HG03378 (cell line): ENCODE measurements at regions not wholly inside any gene's neighbourhood (a gene's known extent, or its start where the extent isn't known, plus 50 kb on each side); places are given as distances from the start of the nearest gene placed in this dataset.

Source experiments
- ATAC-seq: cut with Tn5 transposase; IDR thresholded peaks from one replicate; pipeline ENCODE4 v1.9.1; 2021; ENCODE audit warnings: mild to moderate bottlenecking, moderate library complexity; ENCODE audit not compliant: unreplicated experiment

DNA sequence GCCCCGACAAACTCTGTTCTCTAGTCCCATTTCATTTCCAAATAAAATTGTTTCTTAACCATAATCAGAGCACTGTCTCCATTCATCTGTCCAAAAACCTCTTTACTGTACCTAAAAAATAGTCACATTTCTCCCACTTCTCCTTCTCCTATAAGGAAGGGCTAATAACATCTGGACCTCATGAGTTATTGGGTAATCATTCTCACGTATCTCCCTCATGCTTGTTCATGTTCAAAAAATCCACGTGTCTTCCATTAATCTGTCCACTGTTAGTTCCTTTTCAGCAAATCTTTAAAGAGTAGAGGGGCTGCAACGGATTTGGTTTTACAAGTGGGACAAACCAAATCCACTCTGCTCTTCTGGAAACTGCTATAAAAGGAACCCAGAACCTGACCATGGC, 1418.8 kb downstream of the MRPL39 start:
- no peak for ATAC-seq

DNA sequence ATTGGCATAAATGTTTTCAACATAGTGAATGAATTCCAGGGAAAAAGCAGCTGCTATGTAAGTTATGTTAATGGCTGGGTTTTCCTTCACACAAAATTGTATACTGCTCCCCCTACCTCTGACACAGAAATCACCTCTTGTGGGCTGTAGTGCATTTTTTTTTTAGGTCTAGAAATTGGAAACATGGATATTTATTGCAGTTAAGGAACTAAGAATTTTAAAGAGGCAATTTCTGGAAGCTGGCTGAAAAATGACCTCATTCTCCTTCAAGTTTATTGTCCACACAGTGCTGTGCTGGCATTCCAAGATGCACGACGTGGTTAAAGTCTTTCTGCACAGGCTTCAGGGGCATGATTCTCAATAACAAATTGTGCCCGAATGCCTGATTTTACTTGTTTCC, 1424.2 kb downstream of the MRPL39 start:
- no peak for ATAC-seq

DNA sequence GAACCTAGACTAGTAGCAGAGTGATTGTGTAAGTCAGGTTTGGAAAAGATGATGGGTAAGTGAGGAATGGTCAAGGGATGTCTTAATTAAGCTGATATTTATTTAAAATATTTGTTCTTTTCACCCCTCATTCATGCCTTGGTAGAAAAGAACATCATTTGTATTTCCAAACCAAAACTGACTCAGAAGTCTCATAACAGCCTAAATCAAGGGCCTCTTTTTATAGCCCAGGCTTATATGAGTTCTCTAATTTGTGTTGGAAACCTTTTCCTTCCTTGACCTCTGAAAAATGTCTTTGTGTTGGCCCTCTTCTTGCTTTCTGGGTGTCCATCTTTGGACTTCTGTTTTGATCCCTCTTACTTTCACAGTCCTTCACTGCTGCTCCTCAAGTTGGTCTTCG, 1428.2 kb downstream of the MRPL39 start:
- ATAC-seq, result no peak

DNA sequence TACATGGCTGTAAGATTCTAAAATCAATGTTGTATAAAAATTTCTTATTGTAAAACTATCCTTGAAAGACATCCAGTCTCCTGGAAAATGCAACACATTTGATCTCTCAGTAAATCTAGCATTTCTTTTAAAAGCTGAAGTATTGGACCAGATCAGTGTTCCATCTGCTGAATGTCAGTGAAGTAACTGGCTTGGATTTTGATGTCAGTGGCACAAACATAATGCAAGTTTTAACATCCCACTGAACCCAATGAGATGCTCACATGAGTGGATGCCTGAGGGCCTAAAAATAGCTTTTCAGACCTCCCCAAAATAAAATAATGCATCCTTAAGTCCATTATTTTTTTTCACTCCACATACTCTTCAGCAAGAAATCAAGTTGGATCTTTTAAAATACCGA, 1432.2 kb downstream of the MRPL39 start:
- no peak for ATAC-seq

DNA sequence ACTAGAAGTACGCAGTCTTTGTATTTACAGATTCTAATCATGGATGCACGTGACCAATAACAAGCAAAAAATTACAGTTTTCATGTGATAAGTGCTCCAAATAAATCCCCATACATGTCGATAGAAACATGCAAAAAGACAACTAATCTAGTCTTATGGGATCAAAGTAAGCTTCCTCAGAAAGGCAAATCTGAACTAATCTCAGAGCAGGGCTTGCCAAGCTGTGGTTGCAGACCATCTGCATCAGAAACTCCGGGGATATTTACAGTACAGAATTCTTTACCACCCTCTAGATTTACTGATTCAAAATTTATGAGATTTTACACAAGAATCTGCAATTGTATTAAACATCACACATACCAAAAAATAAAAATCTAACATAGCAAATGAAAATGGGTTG, 1435.5 kb downstream of the MRPL39 start:
- ATAC-seq, result no peak

DNA sequence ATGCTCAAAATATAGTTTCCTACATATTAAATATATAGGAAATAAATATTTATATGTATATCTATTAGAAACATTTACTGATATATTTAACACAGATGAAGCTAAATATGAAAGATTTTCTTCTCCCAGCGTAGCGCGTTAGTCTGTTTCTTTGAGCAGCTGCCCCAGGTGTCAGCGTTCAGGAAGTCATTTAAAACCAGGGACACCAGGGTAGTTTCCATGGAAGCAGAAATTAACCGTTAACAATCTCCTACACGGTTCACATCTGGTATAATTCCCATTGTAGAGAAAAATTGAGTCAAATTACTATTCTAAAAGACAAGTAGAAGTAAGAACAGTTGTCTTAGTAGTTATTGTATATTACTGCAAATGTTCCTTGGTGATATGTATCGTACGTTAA, 1443.7 kb downstream of the MRPL39 start:
- no peak for ATAC-seq

DNA sequence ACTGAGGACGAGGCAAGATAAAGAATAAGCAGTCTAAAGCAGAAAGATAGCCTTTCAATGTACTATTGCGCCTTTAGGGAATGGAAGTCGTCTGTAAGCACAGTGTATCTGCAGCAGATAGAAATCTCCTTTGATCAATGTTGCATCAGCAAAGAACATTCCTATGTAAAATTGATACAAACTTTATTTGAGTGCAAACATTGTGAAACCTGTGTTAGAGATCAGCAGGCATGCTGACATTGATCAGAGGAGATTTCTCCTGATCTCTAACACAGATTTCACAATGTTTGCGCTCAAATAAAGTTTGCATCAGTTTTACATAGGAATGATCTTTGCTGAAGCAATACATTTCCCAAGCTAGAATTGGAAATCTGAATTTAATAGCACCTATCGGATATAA, 1446.8 kb downstream of the MRPL39 start:
- no peak for ATAC-seq

DNA sequence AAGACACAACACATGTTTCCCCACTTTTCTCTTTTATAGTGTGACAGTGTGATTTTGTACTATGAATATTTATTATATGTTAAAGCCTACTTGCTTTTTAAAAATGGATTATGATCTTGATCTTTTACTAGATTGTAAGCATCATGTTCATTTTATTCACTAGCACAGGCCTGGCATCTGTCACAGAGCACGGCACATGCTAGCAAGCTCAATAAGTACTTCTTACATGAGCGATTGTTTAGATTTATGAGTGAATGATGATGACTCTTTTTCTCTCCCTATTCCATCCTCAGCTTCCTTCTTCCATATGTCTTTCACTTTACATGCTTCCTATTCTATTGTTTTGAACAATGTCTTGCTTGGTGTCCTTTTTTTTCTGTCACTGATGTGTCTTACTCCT, 1454.1 kb downstream of the MRPL39 start:
- ATAC-seq, result no peak

DNA sequence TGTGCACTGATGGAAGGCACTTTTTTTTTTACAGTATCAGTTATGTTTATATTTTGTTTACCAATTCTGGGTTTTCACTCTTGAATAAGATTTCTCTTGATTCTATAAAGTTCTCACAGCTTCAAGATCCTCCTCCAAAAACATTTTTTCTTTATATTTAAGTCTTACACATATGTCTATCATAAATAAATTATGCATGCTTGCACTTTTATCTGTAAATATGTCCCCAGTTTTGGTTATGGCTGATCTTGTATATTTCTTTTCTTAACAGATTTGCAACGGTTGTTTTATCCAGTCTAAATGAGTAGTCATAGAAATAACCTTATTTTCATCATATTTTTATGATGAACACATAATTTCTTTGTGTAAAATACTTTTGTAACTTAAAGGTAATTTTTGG, 1456.5 kb downstream of the MRPL39 start:
- ATAC-seq, result no peak

DNA sequence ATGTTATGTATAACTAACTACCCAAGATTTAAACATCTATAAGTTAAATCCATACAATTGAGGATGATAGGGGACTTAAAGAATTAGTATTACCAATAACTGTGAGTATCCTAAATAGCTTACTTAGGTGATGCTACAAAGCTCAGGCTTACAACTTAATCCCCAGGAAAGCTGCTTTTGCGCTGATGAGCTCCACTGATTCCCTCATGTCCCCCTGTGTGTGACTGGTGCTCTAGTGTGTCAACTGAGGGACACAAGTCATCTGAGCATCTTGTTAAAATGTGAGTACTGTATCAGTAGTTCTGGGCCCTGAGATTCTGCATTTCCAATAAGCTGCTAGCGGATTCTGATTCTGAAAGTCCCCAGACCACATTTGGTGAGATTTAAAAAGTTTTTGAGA, 1458.8 kb downstream of the MRPL39 start:
- ATAC-seq, result no peak

DNA sequence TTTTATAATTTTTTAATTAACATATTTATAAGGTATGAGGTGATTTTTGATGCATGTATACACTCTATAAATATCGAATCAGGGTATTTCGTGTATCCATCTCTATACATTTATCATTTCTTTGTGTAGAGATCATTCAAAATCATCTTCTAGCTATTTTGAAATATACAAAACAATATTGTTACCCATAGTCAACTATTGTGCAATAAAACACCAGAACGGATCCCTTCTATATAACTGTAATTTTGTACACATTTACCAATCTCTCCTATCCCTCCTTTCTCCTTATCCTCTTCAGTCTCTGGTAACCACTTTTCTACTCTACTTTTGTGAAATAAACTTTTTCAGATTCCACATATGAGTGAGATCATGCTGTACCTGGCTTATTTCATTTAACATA, 1459.6 kb downstream of the MRPL39 start:
- ATAC-seq, result no peak

DNA sequence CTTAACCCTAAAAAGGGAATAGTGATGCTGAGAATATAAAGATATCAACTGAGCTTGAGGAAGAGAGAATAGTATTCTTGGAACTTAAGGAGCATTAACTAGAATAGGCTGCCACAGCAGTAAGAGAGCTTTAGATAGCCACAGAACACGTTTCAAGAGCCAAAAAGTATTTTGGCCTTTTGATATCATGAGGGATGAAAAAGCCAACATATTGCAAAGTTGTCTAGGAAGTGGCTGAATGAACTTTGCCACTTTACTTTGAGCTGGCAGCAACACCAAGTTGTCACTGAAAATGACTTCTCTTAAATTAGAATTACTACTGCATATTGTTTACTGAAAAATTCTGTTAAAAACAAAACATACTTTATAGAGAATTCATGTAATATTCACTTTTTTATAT, 1476.2 kb downstream of the MRPL39 start:
- no peak for ATAC-seq

DNA sequence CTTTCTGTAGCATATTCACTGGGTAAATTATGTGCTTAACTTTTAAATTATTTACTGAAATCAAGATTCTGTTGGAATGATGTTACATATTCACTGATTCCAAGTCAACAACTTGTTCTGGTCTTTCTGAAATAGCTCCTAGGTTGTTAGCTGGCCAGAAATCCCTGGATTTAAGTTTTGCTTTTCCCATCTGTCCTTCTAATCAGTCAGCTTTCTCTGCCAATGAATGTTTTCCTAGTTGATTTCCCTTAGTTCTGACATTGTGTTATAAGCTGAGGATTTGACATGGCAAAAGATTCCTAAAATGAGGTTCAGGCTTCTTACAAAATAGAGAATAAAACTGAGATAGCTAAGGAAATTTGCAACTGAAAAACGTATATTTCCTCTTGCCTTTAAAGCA, 1479.6 kb downstream of the MRPL39 start:
- ATAC-seq, result no peak

DNA sequence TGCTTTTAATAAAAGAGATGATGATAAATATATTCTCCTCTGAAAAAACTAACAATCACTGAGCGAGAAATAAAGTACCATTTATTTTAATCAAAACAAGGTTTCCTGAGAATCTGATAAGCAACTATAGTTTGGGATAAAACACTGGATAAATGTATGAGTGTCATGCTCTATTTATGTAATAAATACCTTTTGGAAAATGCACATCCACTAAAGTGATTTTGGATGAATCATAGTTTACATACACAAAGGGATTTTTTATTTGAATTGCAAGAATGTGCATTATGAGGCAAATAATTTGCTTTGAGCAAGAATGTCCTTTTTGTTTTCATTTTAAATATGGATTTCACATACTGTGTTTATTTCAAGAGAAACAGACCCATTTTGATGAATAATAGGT, 1483.5 kb downstream of the MRPL39 start:
- no peak for ATAC-seq

DNA sequence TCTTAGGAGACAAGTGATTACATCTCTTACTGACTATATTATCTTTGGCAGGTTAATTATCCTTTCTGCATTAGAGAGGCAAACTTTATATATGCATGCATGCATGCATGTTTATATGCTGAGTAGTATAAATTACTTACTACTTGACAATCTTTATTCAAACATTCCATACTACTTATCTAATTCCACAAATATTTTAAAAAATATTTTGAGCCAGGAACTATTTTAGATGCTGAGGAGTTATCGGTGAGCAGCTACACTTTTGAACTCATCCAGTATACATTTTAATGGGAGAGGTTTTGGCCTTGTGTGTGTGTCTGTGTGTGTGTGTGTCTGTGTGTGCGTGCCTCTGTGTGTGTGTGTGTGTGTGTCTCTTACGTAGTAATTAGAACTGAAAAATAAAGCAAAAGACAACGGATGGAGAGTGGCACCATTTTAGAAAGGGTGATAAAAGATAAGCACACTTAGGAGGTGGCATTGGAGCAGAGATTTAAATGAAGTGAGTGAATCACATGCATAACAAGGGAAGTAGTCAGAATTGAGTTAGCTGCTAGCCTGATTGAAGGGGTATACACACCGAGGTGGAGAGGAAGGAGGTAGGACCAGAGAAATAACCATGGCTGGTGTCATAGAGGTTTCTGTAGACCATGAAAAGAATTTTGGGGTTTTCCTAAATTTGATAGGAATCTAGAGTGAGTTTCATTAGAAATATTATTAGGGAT, 1488.4 kb downstream of the MRPL39 start:
- no peak for ATAC-seq

DNA sequence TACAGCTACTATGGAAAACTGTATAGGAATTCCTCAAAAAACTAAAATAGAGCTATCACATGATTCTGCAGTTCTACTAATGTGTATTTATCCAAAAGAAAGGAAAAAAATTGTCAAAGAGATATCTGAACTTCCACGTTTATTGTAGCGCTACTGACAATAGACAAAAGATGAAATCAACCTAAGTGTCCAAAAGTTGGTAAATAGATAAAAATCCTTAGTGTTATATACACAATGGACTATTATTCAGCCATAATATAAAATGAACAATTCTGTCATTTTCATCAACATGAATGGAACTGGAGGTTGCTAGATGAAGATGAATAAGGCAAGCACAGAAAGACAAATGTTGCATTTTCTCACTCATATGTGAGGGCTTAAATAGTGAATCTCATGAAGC, 1492.1 kb downstream of the MRPL39 start:
- no peak for ATAC-seq

DNA sequence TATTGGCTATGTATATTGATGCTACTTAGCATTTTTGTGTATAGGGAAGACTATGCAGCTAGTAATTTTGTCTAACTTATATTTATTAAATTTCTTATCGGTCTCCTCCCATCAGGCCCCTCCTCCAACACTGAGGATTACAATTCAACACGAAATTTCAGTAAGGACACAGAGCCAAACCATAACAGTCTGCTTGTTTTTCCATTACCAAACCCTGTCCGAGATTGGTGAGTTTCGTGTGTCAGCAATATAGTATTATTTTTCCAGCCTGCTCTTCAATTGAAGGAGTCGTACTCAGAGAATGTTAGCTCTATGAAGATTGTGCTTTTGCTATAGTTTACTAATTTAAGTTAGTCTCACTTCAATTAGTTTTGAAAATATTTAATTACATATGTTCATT, 1495.3 kb downstream of the MRPL39 start:
- ATAC-seq, result no peak

DNA sequence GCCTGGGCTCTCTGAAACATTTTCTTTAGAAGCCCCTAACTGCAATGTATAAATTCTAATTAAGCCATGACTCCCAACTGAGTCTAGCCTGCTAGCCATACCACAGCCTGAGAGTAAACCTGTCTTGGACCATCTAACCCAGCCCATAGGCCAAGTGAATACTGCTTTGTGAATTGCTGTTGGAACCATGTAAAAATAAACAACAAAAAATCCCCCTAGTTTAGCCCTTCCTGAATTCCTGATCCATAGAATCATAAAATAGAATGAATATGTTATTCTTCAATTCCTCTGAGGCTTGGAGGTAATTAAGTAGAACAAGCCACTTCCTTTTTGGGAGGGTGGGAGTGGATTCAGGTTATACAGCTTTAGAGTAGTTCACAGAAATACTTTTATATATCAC, 1496.4 kb downstream of the MRPL39 start:
- ATAC-seq, result no peak

DNA sequence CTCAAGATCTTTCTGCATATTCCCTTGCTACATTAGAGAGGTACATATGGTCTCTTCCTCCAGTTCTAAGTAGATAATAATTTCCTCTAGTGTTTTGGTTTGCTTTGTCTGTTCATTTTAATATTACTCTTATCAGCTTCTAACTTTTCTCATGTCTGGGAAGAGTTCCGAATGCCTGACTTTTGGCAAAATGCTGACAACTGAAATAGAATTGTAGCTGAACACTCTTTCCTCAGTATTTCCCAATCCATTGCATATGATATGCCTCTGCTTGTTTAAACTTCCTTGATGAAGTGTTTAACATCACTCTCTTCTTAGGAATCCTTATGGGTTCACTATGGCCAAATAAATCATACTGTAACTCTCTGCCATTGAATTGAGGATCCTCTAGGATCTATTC, 1510.1 kb downstream of the MRPL39 start:
- ATAC-seq, result no peak

DNA sequence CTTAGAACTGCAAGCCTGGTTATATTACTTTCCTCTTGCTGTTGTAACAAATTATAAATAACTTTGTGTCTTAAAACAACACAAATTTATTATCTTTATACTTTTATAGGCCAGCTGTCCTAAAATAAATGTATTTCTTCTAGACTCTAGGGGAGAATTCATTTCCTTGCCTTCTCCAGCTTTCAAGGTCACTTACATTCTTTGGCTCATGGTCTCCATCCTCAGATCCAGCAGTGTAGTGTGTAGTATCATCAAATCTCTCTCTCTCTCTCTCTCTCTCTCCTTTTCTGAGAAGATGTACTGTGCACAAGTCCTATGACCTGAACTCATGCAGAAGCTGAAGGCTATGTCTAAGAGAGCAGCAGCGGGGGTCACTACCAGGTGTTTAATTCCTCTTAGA, 1510.6 kb downstream of the MRPL39 start:
- ATAC-seq, result no peak

DNA sequence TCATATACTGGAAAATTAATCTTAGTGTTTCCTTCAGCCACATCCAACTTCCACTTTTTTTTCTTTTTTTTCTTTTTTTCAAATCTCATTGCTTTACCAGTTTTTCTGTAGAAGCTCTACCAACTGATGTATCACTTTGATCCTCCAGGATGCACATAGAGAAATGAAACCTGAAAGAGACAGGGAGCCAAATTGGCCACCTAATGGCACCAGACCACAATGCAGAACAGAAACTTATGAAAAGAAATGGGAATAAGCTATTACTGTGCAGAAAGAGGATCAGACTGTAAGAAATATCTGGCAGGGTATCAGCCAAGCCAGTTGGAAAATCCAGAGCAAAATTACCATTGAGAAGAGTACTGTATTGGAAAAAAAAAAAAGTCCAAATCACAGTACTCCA, 1514.2 kb downstream of the MRPL39 start:
- no peak for ATAC-seq

DNA sequence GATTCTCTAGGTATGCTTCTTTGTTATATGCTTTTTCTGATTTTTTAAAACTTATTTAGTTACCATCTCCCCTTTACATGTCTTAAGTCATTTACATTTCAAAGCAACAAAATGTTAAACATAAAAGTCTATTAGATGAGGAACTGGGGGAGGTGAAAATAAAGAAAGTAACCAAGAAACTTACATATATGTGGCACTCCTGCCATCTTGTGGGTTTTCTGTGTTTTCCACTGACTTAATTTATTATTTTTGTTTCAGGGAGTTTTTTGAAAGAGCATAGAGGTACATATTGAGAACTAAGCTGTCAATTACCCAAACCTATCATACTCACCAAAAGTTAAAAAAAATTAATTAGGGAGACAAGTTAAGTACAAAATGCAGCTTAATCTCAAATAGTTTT, 1531.1 kb downstream of the MRPL39 start:
- ATAC-seq, result no peak

DNA sequence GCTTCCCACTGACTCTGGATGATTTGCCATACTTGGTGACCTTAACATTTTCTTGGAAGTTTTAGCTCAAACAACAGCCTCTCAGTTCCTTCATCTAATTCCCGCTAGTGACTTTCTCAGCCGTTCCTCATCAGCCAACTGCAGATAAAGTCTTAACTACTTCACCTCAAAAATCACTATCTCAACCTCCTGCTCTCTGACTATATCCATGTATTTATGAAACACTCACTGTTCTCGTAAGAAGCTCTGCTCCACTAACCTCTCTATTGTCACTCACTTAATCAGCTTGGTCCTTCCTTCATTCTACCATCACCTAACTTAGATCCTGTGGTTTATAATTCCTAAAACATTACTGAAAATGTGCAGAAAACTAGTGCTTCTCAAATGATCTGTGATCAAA, 1551.6 kb downstream of the MRPL39 start:
- ATAC-seq, result no peak
